PC-3 (cell line): ENCODE measurements at regions not wholly inside any gene's neighbourhood (a gene's known extent, or its start where the extent isn't known, plus 50 kb on each side); places are given as distances from the start of the nearest gene placed in this dataset.

Experiments
- ATAC-seq: fragments of 200-7000 bp; cut with Tn5 transposase; 2 replicates; pipeline ENCODE4 v1.9.1; 2020; ENCODE audit warnings: mild to moderate bottlenecking, moderate library complexity
- BruUV-seq: library from RNA; stranded (reverse); fragments of 400-500 nt; replicated peaks from 2 replicates; lab custom pipeline; 2021; lab: Mats Ljungman, UMichigan
- CTCF ChIA-PET: fragments of 300-600 bp; sonication (Branson Sonifier 250); formaldehyde crosslinking; loops from one replicate; lab custom pipeline; 2022; ENCODE audit warnings: antibody characterized with exemption; lab: Charles Lee
- POLR2A ChIA-PET: fragments of 300-600 bp; sonication (Branson Sonifier 250); formaldehyde crosslinking; loops from one replicate; lab custom pipeline; 2022; ENCODE audit warnings: antibody characterized with exemption; ENCODE audit not compliant: unreplicated experiment; lab: Charles Lee
- DNase-seq: peaks from one replicate; pipeline ENCODE4 v3.0.0-alpha.2; 2015
- H2AFZ ChIP-seq: fragments of 300-600 bp; sonication (generic); 2 replicates; pipeline ENCODE4 v1.6.0; 2016; ENCODE audit warnings: antibody characterized with exemption, low read length
- H3F3A ChIP-seq: fragments of 300-600 bp; sonication (generic); one replicate; pipeline ENCODE4 v1.6.0; 2017; ENCODE audit warnings: antibody characterized with exemption, low read length, control low read depth, mild to moderate bottlenecking; ENCODE audit not compliant: unreplicated experiment
- H3K27ac ChIP-seq: fragments of 300-600 bp; sonication (generic); 2 replicates; pipeline ENCODE4 v1.5.1; 2016; ENCODE audit warnings: mild to moderate bottlenecking, low read length
- H3K27me3 ChIP-seq: fragments of 300-600 bp; sonication (generic); 2 replicates; pipeline ENCODE4 v1.6.1; 2016; ENCODE audit warnings: low read length, mixed read lengths
- H3K36me3 ChIP-seq: fragments of 300-600 bp; sonication (generic); 2 replicates; pipeline ENCODE4 v1.6.1; 2016; ENCODE audit warnings: low read depth, mixed run types, low read length, mixed read lengths
- H3K4me1 ChIP-seq: fragments of 300-600 bp; sonication (generic); 2 replicates; pipeline ENCODE4 v1.5.1; 2016; ENCODE audit warnings: low read length; ENCODE audit not compliant: insufficient read depth
- H3K4me2 ChIP-seq: fragments of 300-600 bp; sonication (generic); 2 replicates; pipeline ENCODE4 v1.6.0; 2016; ENCODE audit warnings: low read length
- H3K4me3 ChIP-seq: fragments of 300-600 bp; sonication (generic); 2 replicates; pipeline ENCODE4 v1.5.1; 2016; ENCODE audit warnings: mild to moderate bottlenecking, low read length, mixed read lengths
- H3K79me2 ChIP-seq: fragments of 300-600 bp; sonication (generic); 2 replicates; pipeline ENCODE4 v1.6.1; 2017; ENCODE audit warnings: low read length, mixed read lengths
- H3K9ac ChIP-seq: fragments of 300-600 bp; sonication (generic); 2 replicates; pipeline ENCODE4 v1.6.0; 2016; ENCODE audit warnings: mild to moderate bottlenecking, low read length
- H3K9me2 ChIP-seq: fragments of 300-600 bp; sonication (generic); replicated peaks from 2 replicates; pipeline ENCODE4 v1.6.1; 2016; ENCODE audit warnings: mixed run types, low read length, mixed read lengths
- H3K9me3 ChIP-seq: fragments of 300-600 bp; sonication (generic); 2 replicates; pipeline ENCODE4 v1.6.1; 2016; ENCODE audit warnings: low read length, mixed read lengths
- H4K20me1 ChIP-seq: fragments of 300-600 bp; sonication (generic); 2 replicates; pipeline ENCODE4 v1.6.1; 2016; ENCODE audit warnings: low read length, mixed read lengths
- CTCF ChIP-seq: fragments of 300-600 bp; sonication (generic); conservative IDR thresholded peaks from 2 replicates; pipeline ENCODE4 v1.5.1; 2017; ENCODE audit warnings: antibody characterized with exemption, low read depth, mild to moderate bottlenecking, low read length
- EZH2 ChIP-seq: fragments of 300-600 bp; sonication (generic); IDR thresholded peaks from one replicate; pipeline ENCODE4 v1.6.1; 2017; ENCODE audit warnings: antibody characterized with exemption, mild to moderate bottlenecking, low read length; ENCODE audit not compliant: unreplicated experiment
- EZH2phosphoT487 ChIP-seq: fragments of 300-600 bp; sonication (generic); IDR thresholded peaks from 2 replicates; pipeline ENCODE4 v1.6.1; 2018; ENCODE audit warnings: mild to moderate bottlenecking, antibody characterized with exemption, low read length, borderline replicate concordance
- intact Hi-C: fragments of 100-400 bp; cut with micrococcal nuclease; formaldehyde crosslinking; loops from 2 replicates; pipeline ENCODE4 v1.9.0; 2023

DNA sequence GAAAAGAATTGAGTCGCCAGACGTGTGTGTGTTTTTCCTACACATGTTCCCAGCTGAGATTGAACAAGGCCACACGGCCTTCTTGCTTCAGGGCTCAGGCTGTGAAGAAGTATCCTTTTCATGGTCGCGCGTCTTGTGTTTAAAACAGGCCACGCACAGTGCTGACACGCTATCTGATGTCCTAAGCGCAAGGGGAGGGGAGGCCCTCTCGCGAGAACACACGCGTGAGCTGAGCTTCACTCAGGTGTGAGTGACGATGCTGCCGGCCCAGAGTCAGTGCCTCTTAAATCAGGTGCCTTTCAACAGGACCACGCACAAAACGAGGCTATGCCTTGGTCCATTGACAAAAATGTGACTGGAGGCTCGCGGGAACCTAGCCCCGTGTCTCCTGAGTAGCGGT lies 103.7 kb downstream of the TEX29 start:
- intact Hi-C loops = no loop called here
- POLR2A ChIA-PET = no interaction called here
- Histone ChIP-seq H3K9me3 (no peaks in the 10 kb centered on the region), H3K27me3 (peaks cover 33% of the 10 kb centered on the region), H3K27ac (no peak overlapping the region), H3K9ac (no peak overlapping the region), H3K79me2 (no peaks in the 10 kb centered on the region), H3K9me2 (no peaks in the 10 kb centered on the region), H3K4me1 (0 out of 2 replicates have a peak, but pooled peaks cover 5% of the 10 kb centered on the region), H3K36me3 (no peaks in the 10 kb centered on the region), H4K20me1 (no peaks in the 10 kb centered on the region), H2AFZ (no peak overlapping the region), H3K4me2 (no peak overlapping the region), H3K4me3 (no peak overlapping the region), H3F3A (no peaks in the 10 kb centered on the region)
- DNase-seq = no peak
- TF ChIP-seq EZH2phosphoT487 = no peak
- ATAC-seq = no peak
- CTCF ChIA-PET = no interaction called here
- BruUV-seq = no TSS peak

DNA sequence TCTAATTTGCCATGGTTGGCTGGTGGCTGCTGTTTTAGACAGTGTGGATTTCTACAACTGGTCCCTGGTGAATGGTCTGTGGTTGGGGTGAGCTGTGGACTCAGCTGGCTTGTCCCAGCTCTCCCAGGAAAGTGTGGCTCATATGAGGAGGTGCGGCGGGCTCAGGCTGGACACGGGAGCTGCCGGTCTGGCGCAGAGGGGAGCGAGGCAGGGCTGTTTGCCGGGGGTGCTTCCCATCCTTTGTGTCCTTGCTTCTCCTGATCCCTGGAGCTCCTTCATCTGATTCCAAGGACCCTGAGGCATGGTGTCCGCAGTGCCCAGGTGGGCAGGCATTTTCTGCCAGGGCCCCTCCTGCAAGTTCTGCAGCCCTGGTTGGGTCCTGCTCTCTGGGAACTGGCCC lies 104.9 kb downstream of the TEX29 start:
- Histone ChIP-seq H3K9me3 (no peaks in the 10 kb centered on the region), H3K27me3 (peaks cover 23% of the 10 kb centered on the region), H3K4me2 (no peak overlapping the region), H3K36me3 (no peaks in the 10 kb centered on the region), H3K4me3 (no peak overlapping the region), H3K9me2 (no peaks in the 10 kb centered on the region), H3K79me2 (no peaks in the 10 kb centered on the region), H3K27ac (no peak overlapping the region), H3F3A (no peaks in the 10 kb centered on the region), H4K20me1 (no peaks in the 10 kb centered on the region), H3K4me1 (0 out of 2 replicates have a peak, but pooled peaks cover 5% of the 10 kb centered on the region), H3K9ac (no peak overlapping the region), H2AFZ (no peak overlapping the region)
- intact Hi-C loops = no loop called here
- ChIA-PET POLR2A (no interaction called here), CTCF (no interaction called here)
- TF ChIP-seq EZH2phosphoT487 = no peak
- BruUV-seq = no TSS peak
- DNase-seq (no peak), ATAC-seq (no peak)

DNA sequence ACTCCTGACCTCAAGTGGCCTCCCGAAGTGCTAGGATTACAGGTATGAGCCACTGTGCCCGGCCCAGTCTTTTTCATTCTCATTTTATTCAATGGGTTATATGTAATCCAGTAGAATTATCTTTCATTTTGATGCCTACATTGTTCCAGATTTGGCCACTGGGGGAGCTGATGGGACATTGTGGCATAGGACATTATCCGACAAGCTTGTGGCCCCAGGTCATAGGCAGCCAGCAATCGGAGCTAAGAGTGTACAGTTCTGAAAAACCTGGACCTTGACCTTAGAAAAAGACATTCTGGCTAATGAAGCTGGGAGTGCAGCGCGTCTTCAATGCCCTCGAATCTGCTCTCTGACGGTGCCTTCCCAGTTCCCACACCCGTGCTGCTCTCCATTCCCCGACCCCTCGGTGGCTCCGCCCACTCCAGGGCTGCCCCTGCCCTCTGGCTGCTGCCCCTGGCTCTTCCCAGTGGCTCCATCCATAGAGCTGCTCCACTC lies 108.7 kb downstream of the TEX29 start:
- Histone ChIP-seq H3K27ac (no peak overlapping the region), H4K20me1 (no peaks in the 10 kb centered on the region), H3K9ac (no peak overlapping the region), H3K27me3 (peaks cover 24% of the 10 kb centered on the region), H3K4me3 (no peak overlapping the region), H3K4me1 (no peaks in the 10 kb centered on the region), H3K9me2 (no peaks in the 10 kb centered on the region), H3F3A (no peaks in the 10 kb centered on the region), H2AFZ (no peak overlapping the region), H3K4me2 (no peak overlapping the region), H3K79me2 (no peaks in the 10 kb centered on the region), H3K9me3 (no peaks in the 10 kb centered on the region), H3K36me3 (no peaks in the 10 kb centered on the region)
- DNase-seq = peak; percentile 47
- ChIA-PET CTCF (interaction anchor here (0.7 kb wide), 1 partner anchor 242 kb away, joined by 10 read pairs; no protein-coding TSS in a partner anchor), POLR2A (no interaction called here)
- TF ChIP-seq EZH2phosphoT487 = no peak
- peak; percentile 53 for TF ChIP-seq CTCF
- intact Hi-C loops = no loop called here
- ATAC-seq = 0 out of 2 replicates have a peak, but pooled peaks have one; percentile 29
- no TSS peak for BruUV-seq

GRCh38 chr13:111431206-111431605 lies 110.8 kb downstream of the TEX29 start:
- no peaks in the 10 kb centered on the region for H3K36me3 ChIP-seq
- POLR2A ChIA-PET = no interaction called here
- H2AFZ ChIP-seq = no peak overlapping the region
- ATAC-seq (no peak), DNase-seq (no peak)
- no peaks in the 10 kb centered on the region for H3K79me2 ChIP-seq
- H3K4me2 ChIP-seq = no peak overlapping the region
- peaks cover 17% of the 10 kb centered on the region for H3K27me3 ChIP-seq
- H3K4me1 ChIP-seq = no peaks in the 10 kb centered on the region
- no TSS peak for BruUV-seq
- no peak for TF ChIP-seq CTCF
- no peak for TF ChIP-seq EZH2phosphoT487
- TF ChIP-seq EZH2 = no peak
- no peaks in the 10 kb centered on the region for H3F3A ChIP-seq
- no peaks in the 10 kb centered on the region for H3K9me2 ChIP-seq
- H3K9ac ChIP-seq = no peak overlapping the region
- H3K27ac ChIP-seq = no peak overlapping the region
- no peaks in the 10 kb centered on the region for H3K9me3 ChIP-seq
- CTCF ChIA-PET = no interaction called here
- no peak overlapping the region for H3K4me3 ChIP-seq
- no peaks in the 10 kb centered on the region for H4K20me1 ChIP-seq
- intact Hi-C loops = no loop called here
